ENCODE measurements at regions not wholly inside any gene's neighbourhood (a gene's known extent, or its start where the extent isn't known, plus 50 kb on each side); places are given as distances from the start of the nearest gene placed in this dataset.

GRCh38 chr2:60608679-60609078 lies 55.2 kb upstream of the BCL11A start:
- 0 out of 2 replicates have a peak, but pooled peaks cover 2% of the 10 kb centered on the region for H3K4me1 ChIP-seq (ENCODE audit: control insufficient read depth, low read length)
- TF ChIP-seq CTCF (IDR thresholded peaks at IDR 0.05; ENCODE audit: low read depth, low read length, poor library complexity, severe bottlenecking) (no peak), EZH2phosphoT487 (IDR thresholded peaks at IDR 0.05; ENCODE audit: borderline replicate concordance, low read length) (no peak)

GRCh38 chr2:60612033-60612432 lies 58.6 kb upstream of the BCL11A start:
- no peaks in the 10 kb centered on the region for H3K9me3 ChIP-seq (ENCODE audit: control insufficient read depth, insufficient read depth, low read length)
- 0 out of 2 replicates have a peak, but pooled peaks cover 2% of the 10 kb centered on the region for H3K4me1 ChIP-seq (ENCODE audit: control insufficient read depth, low read length)
- H3K27ac ChIP-seq (ENCODE audit: low read depth, low read length) = no peak overlapping the region
- no peak overlapping the region for H3K4me3 ChIP-seq (ENCODE audit: low read length)
- no peaks in the 10 kb centered on the region for H3K9me2 ChIP-seq (replicated peaks; ENCODE audit: control insufficient read depth, low read length)
- no peak overlapping the region for H3K4me2 ChIP-seq (ENCODE audit: low read length)
- no peaks in the 10 kb centered on the region for H3K36me3 ChIP-seq (ENCODE audit: control insufficient read depth, low read length)
- TF ChIP-seq CTCF (IDR thresholded peaks at IDR 0.05; ENCODE audit: low read depth, low read length, poor library complexity, severe bottlenecking) (no peak), EZH2phosphoT487 (IDR thresholded peaks at IDR 0.05; ENCODE audit: borderline replicate concordance, low read length) (no peak)
- no peaks in the 10 kb centered on the region for H3F3A ChIP-seq (ENCODE audit: control insufficient read depth, insufficient read depth)
- peaks cover 14% of the 10 kb centered on the region; the same call in 1 of the 2 replicates for H3K27me3 ChIP-seq (ENCODE audit: control insufficient read depth, low read length)
- no peaks in the 10 kb centered on the region for H4K20me1 ChIP-seq (ENCODE audit: control insufficient read depth, insufficient read depth, low read depth, low read length)
- no peaks in the 10 kb centered on the region for H3K79me2 ChIP-seq (ENCODE audit: control insufficient read depth, low read length)

More at GRCh38 chr2:60608679-60609078, 55.2 kb upstream of the BCL11A start:
- no peaks in the 10 kb centered on the region for H3K36me3 ChIP-seq (ENCODE audit: control insufficient read depth, low read length)
- no peaks in the 10 kb centered on the region for H3K79me2 ChIP-seq (ENCODE audit: control insufficient read depth, low read length)
- H3K4me3 ChIP-seq (ENCODE audit: low read length) = no peak overlapping the region
- H3K9me3 ChIP-seq (ENCODE audit: control insufficient read depth, insufficient read depth, low read length) = no peaks in the 10 kb centered on the region
- no peaks in the 10 kb centered on the region for H3K9me2 ChIP-seq (replicated peaks; ENCODE audit: control insufficient read depth, low read length)
- H3K4me2 ChIP-seq (ENCODE audit: low read length) = no peak overlapping the region
- H3K27ac ChIP-seq (ENCODE audit: low read depth, low read length) = no peak overlapping the region
- H4K20me1 ChIP-seq (ENCODE audit: control insufficient read depth, insufficient read depth, low read depth, low read length) = no peaks in the 10 kb centered on the region
- peaks cover 14% of the 10 kb centered on the region; the same call in 1 of the 2 replicates for H3K27me3 ChIP-seq (ENCODE audit: control insufficient read depth, low read length)
- no peaks in the 10 kb centered on the region for H3F3A ChIP-seq (ENCODE audit: control insufficient read depth, insufficient read depth)

DNA sequence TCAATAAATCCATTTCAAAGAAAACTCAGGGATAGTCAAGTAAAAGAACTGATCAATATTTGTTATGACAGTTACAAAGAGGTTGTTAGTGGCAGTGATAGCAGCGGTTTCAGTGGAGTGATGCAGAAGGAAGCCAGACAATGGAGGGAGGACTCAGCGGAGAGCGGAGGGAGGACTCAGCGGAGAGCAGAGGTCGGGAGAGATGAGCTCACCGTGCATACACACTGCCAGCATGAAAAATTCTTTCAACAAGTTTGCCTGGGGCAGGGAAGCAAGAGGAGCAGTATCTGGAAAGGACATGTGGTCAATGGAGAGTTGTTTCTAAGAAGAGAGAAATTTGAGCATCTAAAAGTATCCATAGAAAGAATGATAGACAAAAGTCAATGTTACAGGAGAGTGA lies 60.9 kb upstream of the BCL11A start:
- Histone ChIP-seq H3K27me3 (ENCODE audit: control insufficient read depth, low read length) (peaks cover 11% of the 10 kb centered on the region; the same call in 1 of the 2 replicates), H3F3A (ENCODE audit: control insufficient read depth, insufficient read depth) (no peaks in the 10 kb centered on the region), H3K4me3 (ENCODE audit: low read length) (no peak overlapping the region), H3K36me3 (ENCODE audit: control insufficient read depth, low read length) (no peaks in the 10 kb centered on the region), H3K79me2 (ENCODE audit: control insufficient read depth, low read length) (no peaks in the 10 kb centered on the region), H4K20me1 (ENCODE audit: control insufficient read depth, insufficient read depth, low read depth, low read length) (no peaks in the 10 kb centered on the region), H3K9me2 (replicated peaks; ENCODE audit: control insufficient read depth, low read length) (no peaks in the 10 kb centered on the region), H3K27ac (ENCODE audit: low read depth, low read length) (no peak overlapping the region), H3K4me1 (ENCODE audit: control insufficient read depth, low read length) (0 out of 2 replicates have a peak, but pooled peaks cover 2% of the 10 kb centered on the region), H3K9me3 (ENCODE audit: control insufficient read depth, insufficient read depth, low read length) (no peaks in the 10 kb centered on the region), H3K4me2 (ENCODE audit: low read length) (no peak overlapping the region)
- TF ChIP-seq CTCF (IDR thresholded peaks at IDR 0.05; ENCODE audit: low read depth, low read length, poor library complexity, severe bottlenecking) = no peak
- TF ChIP-seq EZH2phosphoT487 (IDR thresholded peaks at IDR 0.05; ENCODE audit: borderline replicate concordance, low read length) = no peak

Data from DOHH2 (cell line).